ENCODE measurements at regions not wholly inside any gene's neighbourhood (a gene's known extent, or its start where the extent isn't known, plus 50 kb on each side); places are given as distances from the start of the nearest gene placed in this dataset.

DNA sequence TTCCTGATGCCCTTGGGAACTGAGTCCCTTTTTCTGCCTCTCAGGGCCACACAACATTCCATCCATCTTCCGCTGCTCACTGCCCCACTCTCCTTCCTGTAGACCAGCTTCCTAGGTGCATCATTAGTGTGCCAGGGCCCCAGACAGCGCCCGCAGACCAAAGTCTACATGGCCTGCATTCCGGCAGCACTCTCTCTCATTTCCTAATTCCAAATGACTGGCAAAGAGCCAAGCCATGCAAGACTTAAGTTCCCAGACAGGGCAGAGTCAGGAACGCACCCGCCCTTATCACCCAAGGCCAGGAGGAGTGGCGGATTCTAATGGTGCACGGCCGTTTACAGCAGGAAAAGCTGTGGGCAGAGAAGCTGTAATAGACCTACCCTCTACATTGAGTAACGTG, 159.8 kb upstream of the ARID1B start:
- no peaks in the 10 kb centered on the region for H3K36me3 ChIP-seq
- H3K27ac ChIP-seq: no peak overlapping the region
- peaks cover 7% of the 10 kb centered on the region for H3K9me3 ChIP-seq
- TF ChIP-seq, protein P1, sequence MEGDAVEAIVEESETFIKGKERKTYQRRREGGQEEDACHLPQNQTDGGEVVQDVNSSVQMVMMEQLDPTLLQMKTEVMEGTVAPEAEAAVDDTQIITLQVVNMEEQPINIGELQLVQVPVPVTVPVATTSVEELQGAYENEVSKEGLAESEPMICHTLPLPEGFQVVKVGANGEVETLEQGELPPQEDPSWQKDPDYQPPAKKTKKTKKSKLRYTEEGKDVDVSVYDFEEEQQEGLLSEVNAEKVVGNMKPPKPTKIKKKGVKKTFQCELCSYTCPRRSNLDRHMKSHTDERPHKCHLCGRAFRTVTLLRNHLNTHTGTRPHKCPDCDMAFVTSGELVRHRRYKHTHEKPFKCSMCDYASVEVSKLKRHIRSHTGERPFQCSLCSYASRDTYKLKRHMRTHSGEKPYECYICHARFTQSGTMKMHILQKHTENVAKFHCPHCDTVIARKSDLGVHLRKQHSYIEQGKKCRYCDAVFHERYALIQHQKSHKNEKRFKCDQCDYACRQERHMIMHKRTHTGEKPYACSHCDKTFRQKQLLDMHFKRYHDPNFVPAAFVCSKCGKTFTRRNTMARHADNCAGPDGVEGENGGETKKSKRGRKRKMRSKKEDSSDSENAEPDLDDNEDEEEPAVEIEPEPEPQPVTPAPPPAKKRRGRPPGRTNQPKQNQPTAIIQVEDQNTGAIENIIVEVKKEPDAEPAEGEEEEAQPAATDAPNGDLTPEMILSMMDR (IDR thresholded peaks at IDR 0.05): no peak
- peaks cover 2 to 31% of the 10 kb centered on the region in 2 experiments for H3K4me1 ChIP-seq (ENCODE audit: control insufficient read depth in 1 of 2, insufficient read depth in 1 of 2, low read depth in 1 of 2, low read length in 1 of 2)
- no peak overlapping the region for H3K4me3 ChIP-seq (ENCODE audit: low read depth in 1 of 2, low read length in 1 of 2)
- H3K27me3 ChIP-seq: no peaks in the 10 kb centered on the region

DNA sequence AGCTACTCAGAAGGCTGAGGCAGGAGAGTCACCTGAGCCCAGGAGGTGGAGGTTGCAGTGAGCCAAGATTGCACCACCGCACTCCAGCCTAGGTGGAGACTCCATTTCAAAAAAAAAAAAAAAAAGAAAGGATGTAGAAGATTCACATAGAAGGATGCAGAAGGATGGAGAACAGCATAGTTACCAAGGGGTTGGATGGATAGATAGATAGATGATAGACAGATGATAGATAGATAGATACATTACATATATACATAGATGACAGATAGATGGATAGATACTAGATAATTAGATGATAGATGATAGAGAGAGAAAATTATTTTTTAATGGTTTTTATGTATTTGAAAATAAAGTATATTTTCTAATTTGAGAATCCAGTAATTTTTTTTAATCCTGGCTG, 160.7 kb upstream of the ARID1B start:
- no peaks in the 10 kb centered on the region for H3K36me3 ChIP-seq
- H3K9me3 ChIP-seq: peaks cover 7% of the 10 kb centered on the region
- TF ChIP-seq, protein P1 (IDR thresholded peaks at IDR 0.05): no peak
- no peak overlapping the region for H3K27ac ChIP-seq
- H3K4me3 ChIP-seq (ENCODE audit: low read depth in 1 of 2, low read length in 1 of 2): no peak overlapping the region
- no peaks in the 10 kb centered on the region for H3K27me3 ChIP-seq
- peaks cover 2 to 31% of the 10 kb centered on the region in 2 experiments for H3K4me1 ChIP-seq (ENCODE audit: control insufficient read depth in 1 of 2, insufficient read depth in 1 of 2, low read depth in 1 of 2, low read length in 1 of 2)

DNA sequence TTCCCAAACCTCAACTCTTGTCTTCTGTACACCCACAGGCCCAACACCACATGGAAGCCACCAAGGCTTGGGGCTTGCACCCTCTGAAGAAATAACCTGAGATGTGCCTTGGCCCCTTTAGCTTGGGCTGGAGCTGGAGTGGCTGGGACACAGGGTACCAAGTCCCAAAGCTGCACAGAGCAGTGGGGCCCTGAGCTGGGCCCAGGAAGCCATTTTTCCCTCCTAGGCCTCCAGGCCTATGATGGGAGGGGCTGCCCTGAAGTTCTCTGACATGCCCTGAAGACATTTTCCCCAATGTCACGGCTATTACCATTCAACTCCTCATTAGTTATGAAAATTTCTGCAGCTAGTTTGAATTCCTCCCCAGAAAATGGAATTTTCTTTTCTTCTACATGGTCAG, 163.2 kb upstream of the ARID1B start:
- peaks cover 10% of the 10 kb centered on the region for H3K9me3 ChIP-seq
- H3K4me1 ChIP-seq (ENCODE audit: control insufficient read depth in 1 of 2, insufficient read depth in 1 of 2, low read depth in 1 of 2, low read length in 1 of 2): peaks cover 2 to 23% of the 10 kb centered on the region in 2 experiments
- H3K27ac ChIP-seq: no peak overlapping the region
- H3K27me3 ChIP-seq: no peaks in the 10 kb centered on the region
- H3K36me3 ChIP-seq: no peaks in the 10 kb centered on the region
- TF ChIP-seq, protein P1 (IDR thresholded peaks at IDR 0.05): no peak
- no peak overlapping the region for H3K4me3 ChIP-seq (ENCODE audit: low read depth in 1 of 2, low read length in 1 of 2)

DNA sequence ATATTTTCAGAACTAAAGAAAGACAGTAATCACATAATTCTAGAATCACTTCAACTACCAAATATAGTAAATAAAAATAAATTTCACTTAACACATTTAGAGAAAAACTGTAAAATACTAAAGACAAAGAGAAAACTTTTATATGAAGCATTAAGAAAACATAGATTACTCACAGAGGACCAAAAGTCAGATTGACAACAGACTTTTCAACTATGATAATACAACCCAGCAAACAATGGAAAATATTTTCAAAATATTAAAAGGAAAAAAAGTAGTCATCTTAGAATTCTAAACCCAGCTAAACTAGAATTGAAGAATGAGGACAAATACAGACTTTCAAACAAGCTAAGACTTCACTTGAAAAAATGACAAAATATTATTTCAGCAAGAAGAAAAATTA, 164.8 kb upstream of the ARID1B start:
- Histone ChIP-seq H3K4me3 (ENCODE audit: low read depth in 1 of 2, low read length in 1 of 2) (no peak overlapping the region), H3K36me3 (no peaks in the 10 kb centered on the region), H3K9me3 (peaks cover 10% of the 10 kb centered on the region), H3K27me3 (no peaks in the 10 kb centered on the region), H3K27ac (no peak overlapping the region), H3K4me1 (ENCODE audit: control insufficient read depth in 1 of 2, insufficient read depth in 1 of 2, low read depth in 1 of 2, low read length in 1 of 2) (peaks cover 0 to 7% of the 10 kb centered on the region in 2 experiments)
- TF ChIP-seq, protein P1 (IDR thresholded peaks at IDR 0.05): no peak

DNA sequence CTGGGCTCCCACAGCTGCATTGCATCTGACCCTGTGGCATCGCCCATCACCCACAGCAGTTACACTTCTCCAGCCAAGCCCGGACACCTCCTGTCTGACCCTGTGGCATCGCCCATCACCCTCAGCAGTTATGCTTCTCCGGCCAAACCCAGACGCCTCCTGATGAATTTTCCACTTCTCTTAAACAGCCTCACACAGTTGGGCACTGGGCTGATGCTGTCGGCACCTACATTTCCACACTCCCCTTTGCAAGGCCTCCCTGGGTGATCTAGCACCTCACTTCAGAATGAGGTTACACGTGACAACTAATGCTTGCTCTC, 175.2 kb upstream of the ARID1B start:
- Histone ChIP-seq H3K36me3 (no peaks in the 10 kb centered on the region), H3K27me3 (no peaks in the 10 kb centered on the region), H3K27ac (no peak overlapping the region), H3K9me3 (no peaks in the 10 kb centered on the region), H3K4me1 (ENCODE audit: control insufficient read depth in 1 of 2, insufficient read depth in 1 of 2, low read depth in 1 of 2, low read length in 1 of 2) (peaks cover 0 to 21% of the 10 kb centered on the region in 2 experiments), H3K4me3 (ENCODE audit: low read depth in 1 of 2, low read length in 1 of 2) (no peak overlapping the region)
- TF ChIP-seq, protein P1 (IDR thresholded peaks at IDR 0.05): no peak
